ENCODE measurements at regions not wholly inside any gene's neighbourhood (a gene's known extent, or its start where the extent isn't known, plus 50 kb on each side); places are given as distances from the start of the nearest gene placed in this dataset.

DNA sequence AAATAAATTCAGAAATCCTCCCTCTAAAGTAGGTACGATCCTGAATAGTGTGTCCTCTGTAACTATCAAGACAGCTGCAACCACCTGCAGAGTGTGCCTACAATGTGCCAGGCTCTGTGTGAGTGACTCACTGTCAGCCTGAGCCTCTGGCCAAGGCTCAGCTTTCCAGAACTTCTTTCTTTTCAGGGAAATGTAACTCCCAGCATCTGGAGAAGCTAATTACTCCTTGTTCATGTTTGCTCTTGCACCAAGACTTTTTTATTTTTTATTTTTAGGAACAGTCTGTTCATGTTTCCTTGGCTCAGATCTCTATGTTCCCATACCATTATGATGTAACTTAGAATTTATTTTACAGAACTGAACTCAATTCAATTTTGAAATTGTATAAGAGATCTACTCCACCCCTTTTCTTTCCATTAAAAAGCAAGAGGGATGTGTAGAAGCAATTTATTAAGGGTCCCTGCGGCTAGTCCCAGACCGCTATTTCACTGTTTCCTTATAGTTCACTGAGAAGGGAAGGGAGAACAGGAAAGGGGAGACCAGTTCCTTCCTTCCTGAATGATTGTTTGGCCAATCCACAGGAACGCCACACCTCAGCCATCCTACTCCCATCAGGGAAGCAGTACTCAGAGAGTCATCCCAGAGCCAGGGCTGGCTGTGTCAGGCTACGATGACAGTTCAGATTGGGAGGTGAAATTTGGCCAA lies 112.4 kb upstream of the ZNF648 start:
- no peak for TF ChIP-seq EP300 (IDR thresholded peaks at IDR 0.05; ENCODE audit: low read depth)
- TF ChIP-seq, protein P1, sequence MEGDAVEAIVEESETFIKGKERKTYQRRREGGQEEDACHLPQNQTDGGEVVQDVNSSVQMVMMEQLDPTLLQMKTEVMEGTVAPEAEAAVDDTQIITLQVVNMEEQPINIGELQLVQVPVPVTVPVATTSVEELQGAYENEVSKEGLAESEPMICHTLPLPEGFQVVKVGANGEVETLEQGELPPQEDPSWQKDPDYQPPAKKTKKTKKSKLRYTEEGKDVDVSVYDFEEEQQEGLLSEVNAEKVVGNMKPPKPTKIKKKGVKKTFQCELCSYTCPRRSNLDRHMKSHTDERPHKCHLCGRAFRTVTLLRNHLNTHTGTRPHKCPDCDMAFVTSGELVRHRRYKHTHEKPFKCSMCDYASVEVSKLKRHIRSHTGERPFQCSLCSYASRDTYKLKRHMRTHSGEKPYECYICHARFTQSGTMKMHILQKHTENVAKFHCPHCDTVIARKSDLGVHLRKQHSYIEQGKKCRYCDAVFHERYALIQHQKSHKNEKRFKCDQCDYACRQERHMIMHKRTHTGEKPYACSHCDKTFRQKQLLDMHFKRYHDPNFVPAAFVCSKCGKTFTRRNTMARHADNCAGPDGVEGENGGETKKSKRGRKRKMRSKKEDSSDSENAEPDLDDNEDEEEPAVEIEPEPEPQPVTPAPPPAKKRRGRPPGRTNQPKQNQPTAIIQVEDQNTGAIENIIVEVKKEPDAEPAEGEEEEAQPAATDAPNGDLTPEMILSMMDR (IDR thresholded peaks at IDR 0.05): no peak
- TF ChIP-seq POLR2AphosphoS5 (IDR thresholded peaks at IDR 0.05): peak in 2 of 3 donors; percentile 10 to 13
